22Rv1 (cell line): ENCODE measurements at regions not wholly inside any gene's neighbourhood (a gene's known extent, or its start where the extent isn't known, plus 50 kb on each side); places are given as distances from the start of the nearest gene placed in this dataset.

Experiments used
- CTCF ChIP-seq: fragments of 450-650 bp; IDR thresholded peaks from 2 replicates; pipeline ENCODE4 v1.5.1; 2017; ENCODE audit warnings: mild to moderate bottlenecking
- ZFX ChIP-seq: fragments of 450-650 bp; IDR thresholded peaks from 2 replicates; pipeline ENCODE4 v1.6.1; 2017; ENCODE audit warnings: antibody characterized with exemption, borderline replicate concordance

- peak; percentile 71 for TF ChIP-seq CTCF
- TF ChIP-seq ZFX: no peak
Measured at GRCh38 chr3:8324747-8325146, 176.9 kb upstream of the LMCD1 start.
